HG03097 (cell line): ENCODE measurements at regions not wholly inside any gene's neighbourhood (a gene's known extent, or its start where the extent isn't known, plus 50 kb on each side); places are given as distances from the start of the nearest gene placed in this dataset.

Experiments used
- ATAC-seq: cut with Tn5 transposase; IDR thresholded peaks from one replicate; pipeline ENCODE4 v1.9.1; 2021; ENCODE audit not compliant: unreplicated experiment, low FRiP score

DNA sequence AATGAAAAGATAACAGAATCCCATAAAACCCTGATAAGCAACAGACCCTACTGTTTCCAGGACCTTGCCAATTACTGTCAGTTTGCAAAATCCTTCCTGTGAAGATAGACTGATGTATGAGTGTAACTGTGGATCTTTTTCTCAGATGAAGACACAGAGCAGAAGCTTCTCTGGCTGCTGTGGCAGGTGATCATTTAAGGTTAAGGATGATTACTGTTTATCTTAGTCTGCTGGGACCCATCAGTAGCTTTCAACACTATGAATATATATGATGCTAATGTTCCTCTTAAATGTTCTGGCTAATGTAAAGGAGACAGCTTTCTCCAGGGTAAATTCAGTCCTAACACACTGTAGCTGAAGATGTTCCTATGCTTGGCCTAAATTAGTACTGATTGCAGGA lies 56.0 kb upstream of the CTTNBP2 start:
- ATAC-seq: no peak

DNA sequence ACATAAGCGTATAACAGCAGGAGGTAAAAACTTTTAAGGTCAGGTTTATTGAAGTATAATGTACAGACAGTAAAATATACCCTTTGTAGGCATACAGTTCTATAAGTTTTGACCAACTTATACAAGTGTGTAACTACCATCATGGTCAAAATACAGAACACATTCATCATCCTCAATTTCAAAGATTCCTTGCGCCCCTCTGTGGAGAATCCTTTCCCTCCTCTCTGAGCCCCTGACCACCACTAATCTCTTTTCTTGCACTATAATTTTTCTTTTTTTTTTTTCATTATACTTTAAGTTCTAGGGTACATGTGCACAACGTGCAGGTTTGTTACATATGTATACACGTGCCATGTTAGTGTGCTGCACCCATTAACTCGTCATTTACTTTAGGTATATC lies 58.1 kb upstream of the CTTNBP2 start:
- ATAC-seq: no peak

DNA sequence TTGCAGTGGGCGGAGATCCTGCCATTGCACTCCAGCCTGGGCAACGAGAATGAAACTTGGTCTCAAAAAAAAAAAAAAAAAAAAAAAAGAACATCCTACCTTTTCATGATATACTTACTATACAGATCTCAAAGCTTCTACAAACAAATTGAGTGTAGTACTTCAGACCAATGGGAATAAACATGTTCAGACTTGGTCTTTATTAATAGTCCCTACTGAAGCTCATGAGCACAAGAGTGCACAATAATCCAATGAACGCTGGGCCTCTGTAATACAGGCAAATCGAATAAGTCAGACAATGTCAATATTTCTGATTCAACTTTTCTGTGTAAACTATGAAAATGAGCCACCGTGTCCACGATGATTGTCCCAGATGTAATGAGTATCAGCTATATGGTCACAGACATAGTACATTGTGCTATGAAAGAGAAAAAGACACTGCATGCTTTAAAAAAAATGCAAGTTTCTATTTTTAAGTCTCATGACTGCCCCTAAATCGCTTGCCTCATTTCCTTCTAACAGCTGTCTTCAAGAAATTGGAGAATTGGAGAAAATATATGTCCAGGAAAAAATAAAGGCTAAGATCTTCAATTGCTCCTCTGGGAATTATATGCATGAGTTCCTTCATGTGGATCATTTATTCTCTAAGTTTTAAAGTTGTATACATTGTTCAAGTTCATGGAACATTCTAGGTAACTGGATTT lies 64.0 kb upstream of the CTTNBP2 start:
- ATAC-seq: no peak

DNA sequence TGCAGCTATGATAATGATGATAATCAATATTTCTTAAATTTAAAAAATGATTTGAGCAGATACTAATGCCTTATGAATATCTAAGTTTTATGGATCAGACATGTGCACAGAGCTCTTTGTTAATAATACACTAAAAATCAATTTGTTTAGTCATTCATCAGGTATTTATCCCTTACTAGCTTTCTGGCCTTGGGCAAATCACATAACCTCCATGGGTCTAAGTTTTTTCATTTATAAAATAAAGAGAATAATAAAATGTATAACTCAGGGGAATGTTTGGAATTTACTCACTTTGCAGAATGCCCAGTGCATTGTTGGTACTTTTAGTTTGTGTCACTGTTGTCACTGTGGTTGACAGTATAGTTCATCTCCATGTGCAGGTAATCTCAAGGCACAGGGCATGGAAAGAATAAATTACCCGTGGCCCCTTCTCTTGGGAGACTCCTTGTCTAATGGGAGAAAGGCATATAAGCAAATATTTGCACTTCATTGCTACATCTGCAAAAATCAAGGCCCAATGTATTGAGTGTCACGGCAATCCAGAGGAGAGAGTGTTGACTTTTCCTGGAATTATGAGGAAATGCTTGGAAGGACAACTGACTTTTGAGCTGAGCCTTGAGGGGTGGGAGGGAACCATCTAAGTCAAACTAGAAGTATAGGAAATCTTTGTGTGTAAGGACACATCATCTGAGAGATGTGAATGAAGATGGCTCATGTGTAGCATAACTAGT lies 64.7 kb upstream of the CTTNBP2 start:
- ATAC-seq: no peak

DNA sequence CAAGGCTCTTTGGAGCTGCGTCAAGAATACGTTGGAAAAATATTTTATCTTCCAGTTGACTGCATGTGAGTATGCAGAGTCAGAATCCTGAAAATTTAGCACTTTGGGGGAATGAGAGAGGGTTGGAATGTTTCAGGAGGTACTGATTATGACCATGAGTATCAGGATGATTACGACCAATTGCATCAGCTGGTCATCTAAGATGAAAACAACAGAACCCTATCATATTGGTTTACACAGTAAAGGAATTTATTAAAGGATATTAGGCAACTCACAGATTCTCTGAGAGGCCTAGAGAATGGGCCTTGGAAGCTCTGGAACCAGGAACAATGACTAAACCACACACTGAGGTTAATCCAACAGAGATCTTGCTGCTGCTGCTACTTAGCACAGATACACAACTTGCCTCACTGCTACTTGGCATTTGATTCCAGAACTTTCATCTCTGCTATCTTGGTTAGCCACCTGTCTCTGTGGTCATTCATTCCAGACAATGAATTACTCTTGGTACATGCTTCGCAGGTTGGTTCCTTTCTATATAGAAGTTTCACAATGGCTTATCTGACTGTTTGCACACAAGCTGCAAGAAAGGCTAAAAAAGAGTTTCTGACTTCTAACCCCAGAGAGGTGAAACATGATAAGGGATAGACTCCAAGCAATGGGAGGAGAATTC lies 68.0 kb upstream of the CTTNBP2 start:
- ATAC-seq: no peak

DNA sequence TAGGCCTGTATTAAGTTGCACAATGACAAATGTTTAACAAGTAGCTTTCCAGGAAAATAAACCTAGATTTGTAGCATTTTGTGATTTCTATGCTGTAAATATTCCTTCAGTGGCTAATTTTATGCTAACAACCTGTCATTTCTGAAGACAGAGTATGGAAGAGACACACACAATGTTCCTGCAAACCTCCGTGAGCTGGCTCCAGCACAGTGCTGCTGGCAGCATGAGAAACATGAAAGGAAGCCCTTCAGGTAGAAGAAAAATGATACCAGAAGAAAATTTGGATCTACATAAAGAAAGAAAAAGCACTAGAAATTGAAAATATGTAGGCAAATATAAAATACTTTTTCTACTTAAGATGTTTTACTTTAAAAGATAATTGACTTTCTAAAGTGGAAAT lies 69.5 kb upstream of the CTTNBP2 start:
- ATAC-seq: no peak

DNA sequence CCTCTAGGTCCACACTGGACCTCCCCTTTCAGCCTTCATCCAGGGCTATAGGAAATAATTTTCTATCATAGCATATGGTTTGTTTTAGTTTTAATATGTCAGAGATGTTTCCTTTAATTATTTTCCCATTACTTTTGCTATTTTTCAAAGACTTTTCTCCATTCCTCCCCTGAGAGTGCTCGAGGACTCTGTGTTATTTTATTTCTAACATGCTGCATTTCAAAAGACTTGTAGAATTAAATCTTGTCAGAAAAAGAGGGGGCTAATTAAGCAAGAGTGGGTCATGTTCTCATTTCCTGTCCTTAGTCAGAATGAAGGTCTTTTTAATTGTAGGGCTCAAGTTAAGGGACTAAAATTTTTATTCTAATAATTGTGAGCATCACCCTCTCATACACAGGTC lies 71.6 kb upstream of the CTTNBP2 start:
- ATAC-seq: no peak

DNA sequence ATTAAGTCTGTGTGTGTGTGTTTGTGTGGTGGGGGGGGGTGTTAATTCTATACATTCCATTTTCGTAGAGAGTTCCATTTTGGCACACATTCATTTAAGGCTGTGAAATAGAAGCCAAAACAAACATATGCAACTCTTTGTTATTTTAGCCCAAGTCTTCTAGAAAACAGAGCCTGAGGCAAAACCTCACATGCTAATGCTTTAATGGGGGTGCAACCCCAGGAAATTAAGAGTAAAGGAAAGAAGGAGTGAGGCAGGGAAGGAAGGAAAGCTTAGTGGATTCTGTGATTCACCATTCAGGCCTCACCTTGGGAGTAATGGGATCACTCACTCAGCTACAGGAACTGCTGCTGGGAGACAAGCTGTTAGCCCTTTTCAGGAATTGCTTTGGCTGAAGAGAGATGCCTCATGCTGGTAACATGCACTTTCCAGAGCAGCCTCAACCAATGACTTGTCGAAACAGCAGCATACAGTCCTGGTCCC lies 73.0 kb upstream of the CTTNBP2 start:
- no peak for ATAC-seq

DNA sequence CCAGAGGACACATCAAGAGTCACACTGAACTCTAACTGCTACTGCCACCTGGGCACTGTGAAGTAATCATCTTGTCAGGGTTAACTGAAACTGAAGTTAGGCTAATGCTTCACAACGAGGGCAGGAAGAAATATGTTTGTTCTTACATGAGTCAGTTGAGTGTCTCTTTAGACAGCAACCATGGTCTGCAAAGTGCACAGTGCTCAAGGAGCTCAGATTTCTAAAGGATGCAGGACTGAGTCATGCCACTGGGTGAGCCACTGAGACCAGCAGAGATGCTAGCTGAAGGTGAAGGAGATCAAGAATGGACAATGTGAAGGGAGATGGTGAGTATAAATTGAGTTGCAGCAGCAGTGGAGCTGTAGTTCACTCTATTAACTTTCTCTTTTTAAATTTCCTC lies 76.0 kb upstream of the CTTNBP2 start:
- ATAC-seq: no peak

DNA sequence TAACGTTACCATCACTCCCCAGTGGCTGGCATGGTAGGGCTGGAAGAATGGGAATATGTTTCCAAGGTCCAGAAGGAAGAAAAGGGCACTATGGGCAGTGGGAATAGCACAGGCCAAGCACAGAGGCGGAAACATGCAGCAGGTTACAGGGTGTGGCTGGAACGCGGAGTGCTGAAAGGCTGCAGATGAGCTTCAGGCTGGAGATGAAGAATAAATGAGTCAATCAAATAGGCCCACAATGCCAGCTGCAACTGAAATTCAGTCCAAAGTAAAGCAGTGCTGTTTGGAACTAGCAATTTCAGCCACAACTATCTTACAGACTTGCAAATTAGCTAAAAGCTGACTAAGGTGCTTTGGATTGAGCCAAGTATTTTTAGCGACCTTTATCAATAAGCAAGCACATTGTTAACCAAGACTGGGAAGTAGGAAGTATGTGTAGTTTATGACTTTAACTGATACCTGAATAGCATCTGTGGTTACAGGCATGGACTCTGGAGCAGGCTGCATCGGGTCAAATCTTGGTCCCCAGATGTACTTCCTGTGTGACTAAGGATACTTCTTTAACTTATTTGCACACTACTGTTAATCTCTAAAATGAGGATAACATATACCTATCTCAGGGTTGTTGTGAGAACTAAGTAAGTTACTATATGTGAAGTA lies 77.5 kb upstream of the CTTNBP2 start:
- ATAC-seq: no peak

DNA sequence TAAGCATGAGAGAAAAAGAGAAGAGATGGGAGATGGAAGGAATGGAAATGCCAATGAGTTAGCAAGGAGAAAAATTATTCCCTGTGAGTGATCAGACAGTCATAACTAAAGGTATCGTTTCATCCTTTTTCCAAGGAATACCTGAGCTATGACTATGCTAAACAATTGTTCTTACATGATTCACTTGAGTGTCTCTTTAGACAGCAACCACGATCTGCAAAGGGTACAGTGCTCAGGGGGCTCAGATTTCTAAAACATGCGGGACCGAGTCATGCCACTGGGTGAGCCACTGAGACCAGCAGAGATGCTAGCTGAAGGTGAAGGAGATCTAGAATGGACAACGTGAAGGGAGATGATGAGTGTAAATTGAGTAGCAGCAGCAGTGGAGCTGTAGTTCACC lies 78.0 kb upstream of the CTTNBP2 start:
- ATAC-seq: no peak

DNA sequence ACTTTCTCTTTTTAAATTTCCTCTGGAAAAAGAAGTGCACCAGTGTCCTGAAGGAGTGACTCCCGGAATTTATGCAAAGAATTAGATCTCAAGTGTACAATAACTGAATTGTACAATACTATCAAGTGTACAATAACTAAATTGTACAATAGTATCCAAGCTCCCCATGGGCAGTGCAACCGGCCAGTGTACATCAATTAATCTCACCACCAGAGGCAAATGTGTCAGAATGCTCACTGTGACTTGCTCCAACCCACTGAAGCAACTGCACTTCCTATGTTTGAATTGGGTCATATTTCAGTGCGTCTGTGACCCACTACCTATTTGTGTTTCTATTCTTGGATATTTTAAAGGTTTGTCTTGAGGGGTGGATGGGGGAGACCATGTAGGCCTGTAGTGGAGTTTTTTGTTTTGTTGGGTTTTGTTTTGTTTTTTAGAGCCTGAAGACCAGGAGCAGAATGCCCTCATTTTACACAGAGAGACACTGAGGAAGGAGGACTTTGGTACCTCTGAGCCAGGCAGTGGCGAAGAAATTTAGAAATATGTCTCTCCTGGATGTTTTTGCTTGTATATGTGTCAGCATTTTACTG lies 78.5 kb upstream of the CTTNBP2 start:
- ATAC-seq: no peak

DNA sequence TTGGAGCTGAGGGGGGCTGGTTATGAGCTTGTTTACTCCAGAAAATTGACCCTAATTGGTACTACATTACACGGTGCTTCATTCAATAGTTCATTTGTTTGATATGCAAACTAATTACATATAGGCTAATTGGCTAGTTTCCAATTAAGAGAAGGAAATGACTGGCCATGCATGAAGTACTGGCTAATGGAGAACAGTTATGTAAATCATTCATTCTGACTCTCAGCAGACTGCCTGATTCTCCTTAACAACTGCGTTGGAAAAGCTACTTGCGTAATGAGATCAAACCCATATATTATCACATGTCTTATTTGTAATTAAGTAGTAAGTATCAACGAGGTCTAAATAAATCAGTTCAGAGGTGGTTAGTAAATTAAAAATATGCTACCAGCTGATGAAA lies 81.8 kb upstream of the CTTNBP2 start:
- no peak for ATAC-seq

DNA sequence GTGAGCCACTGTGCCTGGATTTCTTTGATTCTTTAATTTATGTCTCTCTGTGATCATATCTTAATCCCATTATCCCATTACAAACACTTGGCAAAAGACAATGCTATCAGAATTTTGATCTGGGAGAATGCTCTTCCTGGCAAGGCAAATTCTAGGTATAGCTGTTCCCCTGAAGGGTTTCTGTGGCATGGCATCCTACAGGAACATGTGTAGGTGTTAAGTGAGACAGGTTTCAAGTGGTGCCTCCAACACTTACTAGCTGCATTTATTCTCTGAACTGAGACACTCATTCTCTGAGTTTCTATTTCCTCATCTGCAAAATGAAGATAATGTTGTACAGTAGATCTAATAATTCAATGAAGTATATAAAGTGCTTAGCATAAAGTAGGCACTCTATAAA lies 87.1 kb upstream of the CTTNBP2 start:
- no peak for ATAC-seq

DNA sequence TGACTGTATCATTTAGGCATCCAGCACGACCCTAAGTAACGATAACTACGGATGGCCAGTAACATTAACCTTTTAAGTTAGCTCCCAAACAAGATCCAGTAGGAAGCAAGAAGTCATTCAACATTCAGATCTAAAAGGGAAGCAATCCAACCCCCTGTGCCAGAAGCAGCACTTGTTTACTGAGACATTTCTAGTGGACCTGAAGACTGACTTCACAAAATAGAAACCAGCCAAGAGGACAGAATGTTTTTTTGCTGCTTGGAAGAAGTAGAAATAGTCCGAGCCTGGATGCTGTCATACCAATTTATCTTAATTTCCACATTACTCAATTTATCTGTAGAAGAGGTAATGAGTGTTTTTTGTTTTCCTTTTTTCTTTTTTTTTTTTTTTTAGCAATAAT lies 88.0 kb upstream of the CTTNBP2 start:
- ATAC-seq: no peak

DNA sequence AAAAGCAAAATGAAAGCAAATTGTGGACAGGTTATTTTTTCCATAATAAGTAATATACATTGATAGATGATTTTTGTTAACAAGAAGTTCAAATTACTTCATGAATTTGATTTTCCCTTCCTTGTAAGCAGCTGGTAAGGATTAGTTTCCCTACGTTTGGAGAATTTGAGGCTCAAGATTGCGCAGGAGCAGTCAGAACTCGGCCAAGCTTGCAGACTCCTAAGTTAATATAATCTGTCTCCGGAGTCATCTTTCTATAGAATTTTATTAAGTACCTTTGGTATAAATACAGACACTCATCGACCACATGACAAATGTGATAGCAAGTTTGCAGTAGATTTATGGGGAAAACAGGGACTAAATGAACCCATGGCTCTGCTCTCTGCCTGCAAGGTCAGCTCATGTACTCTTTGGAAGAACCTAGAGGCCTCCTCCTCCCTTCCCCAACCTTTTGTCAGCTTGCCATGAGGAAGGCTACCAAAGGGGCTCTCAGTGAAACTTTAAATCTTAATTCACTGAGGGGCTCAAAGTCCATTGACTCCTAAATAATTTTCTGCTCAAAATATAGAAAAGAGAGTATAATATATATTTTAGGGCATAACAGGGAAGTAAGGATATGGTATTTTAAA lies 89.2 kb upstream of the CTTNBP2 start:
- ATAC-seq: no peak

DNA sequence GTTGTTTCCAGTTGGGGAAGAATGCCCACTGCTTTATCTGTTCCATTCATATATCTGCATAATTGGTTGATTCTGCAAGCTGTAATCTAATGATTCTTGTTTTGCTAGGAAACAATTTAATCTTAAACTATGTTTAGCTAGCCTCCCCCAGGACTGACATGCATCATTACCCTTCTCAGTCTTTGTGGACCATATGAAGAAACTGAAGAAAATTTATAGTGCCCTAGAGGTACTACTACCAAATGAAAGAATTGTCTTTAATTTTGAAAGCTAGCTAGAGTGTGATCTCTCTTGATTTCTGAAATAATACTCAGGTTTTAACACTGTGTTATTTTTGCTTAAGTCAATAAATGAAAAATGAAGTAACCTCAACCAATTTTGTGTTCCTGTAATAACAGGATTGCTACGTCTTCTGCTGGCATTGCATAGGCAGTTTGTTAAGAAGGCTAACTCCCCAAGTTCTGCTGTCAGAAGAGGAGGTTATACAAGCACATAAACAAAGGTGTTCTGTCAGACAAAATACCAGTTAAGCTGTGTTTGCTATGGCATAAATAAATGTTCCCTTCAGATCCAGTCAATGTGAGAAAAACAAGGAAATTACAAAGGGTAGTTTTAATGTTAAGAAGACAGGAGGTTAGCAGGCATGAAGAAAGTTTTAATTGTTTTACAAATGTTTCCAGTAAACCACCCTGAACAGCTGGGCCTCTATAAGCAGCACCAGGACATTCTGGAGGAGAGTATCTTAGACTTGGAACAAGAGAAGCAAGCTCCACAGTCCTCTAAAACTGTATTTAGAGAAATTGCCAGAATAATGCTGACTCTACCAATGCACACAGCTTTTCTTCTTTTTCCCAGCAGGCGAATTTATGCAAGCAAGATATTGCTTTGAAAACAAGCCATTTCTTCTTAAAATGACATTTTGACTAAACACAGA lies 90.3 kb upstream of the CTTNBP2 start:
- no peak for ATAC-seq

DNA sequence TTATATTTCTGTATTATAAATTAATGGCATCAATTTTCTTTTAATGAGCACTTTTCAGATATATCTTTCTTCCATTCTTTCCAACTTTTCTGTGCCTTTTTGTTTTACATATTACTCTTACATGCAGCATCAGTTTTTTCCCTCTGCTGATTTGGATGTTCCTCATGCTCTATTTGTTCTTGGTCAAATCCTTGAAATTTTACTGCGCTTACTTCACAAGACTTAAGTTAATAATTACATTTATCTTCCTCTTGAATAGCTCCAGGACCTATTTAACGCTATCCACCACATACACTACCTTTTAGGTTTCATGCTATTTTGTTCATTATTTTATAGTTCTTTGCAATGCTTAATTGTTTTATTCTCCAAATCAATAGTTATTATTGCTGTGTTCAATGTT lies 97.6 kb upstream of the CTTNBP2 start:
- no peak for ATAC-seq

DNA sequence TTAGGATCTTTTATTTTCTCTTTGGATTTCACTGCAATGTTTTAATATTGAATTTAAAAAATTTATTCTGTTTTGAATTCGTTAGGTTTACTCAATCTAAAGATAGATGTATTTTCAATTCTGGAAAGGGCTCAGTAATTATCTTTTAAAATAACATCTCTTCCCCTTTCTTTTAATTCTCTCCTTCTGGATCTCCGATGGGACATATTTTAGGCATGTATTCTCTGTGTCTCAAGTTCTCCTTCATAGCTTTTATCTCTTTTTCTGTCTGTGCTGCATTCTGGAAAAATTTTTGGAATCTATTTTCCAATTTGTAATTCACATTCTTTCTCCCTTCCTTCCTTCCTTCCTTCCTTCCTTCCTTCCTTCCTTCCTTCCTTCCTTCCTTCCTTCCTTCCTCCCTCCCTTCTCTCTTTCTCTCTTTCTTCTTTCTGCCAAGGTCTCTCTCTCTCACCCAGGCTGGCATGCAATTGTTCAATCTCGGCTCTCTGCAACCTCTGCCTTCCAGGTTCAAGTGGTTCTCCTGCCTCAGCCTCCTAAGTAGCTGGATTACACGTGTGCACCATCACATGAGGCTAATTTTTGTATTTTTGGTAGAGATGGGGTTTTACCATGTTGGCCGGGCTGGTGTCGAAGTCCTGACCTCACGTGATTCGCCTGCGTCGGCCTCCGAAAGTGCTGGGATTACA lies 98.5 kb upstream of the CTTNBP2 start:
- no peak for ATAC-seq
